HG03135 (cell line): ENCODE measurements at regions not wholly inside any gene's neighbourhood (a gene's known extent, or its start where the extent isn't known, plus 50 kb on each side); places are given as distances from the start of the nearest gene placed in this dataset.
"Not testable (repeated sequence)": the region's sequence is repeated elsewhere in the genome, so short reads cannot be mapped to it uniquely, and the experiment has no call there.

ENCODE experiments used
- ATAC-seq: cut with Tn5 transposase; IDR thresholded peaks from one replicate; pipeline ENCODE4 v1.9.1; 2021; ENCODE audit warnings: mild to moderate bottlenecking, moderate library complexity; ENCODE audit not compliant: unreplicated experiment

- no peak for ATAC-seq
Observed at GRCh38 chr6:106802139-106802538, 172.4 kb downstream of the CD24 start.

GRCh38 chr6:106801256-106801655 is 171.9 kb downstream of the QRSL1 start:
- no peak for ATAC-seq

GRCh38 chr6:106800379-106800778 is 171.0 kb downstream of the QRSL1 start:
- ATAC-seq = no peak

- ATAC-seq = peak; percentile 71
Observed at GRCh38 chr6:106799031-106799894, 169.9 kb downstream of the QRSL1 start.

GRCh38 chr6:106797186-106797585 is 167.8 kb downstream of the QRSL1 start:
- ATAC-seq = no peak

- ATAC-seq = no peak
Observed at GRCh38 chr6:106796781-106797180, 167.4 kb downstream of the QRSL1 start.

- ATAC-seq = no peak
Observed at GRCh38 chr6:106794129-106794528, 164.8 kb downstream of the QRSL1 start.

GRCh38 chr6:106792536-106793236 is 163.3 kb downstream of the QRSL1 start:
- no peak for ATAC-seq

- ATAC-seq = no peak
Observed at GRCh38 chr6:106790935-106791334, 161.6 kb downstream of the QRSL1 start.

- no peak for ATAC-seq
Observed at GRCh38 chr6:106790149-106790770, 160.9 kb downstream of the QRSL1 start.

GRCh38 chr6:106789428-106790148 is 160.2 kb downstream of the QRSL1 start:
- no peak for ATAC-seq

- ATAC-seq = no peak
Observed at GRCh38 chr6:106788761-106789160, 159.4 kb downstream of the QRSL1 start.

GRCh38 chr6:106787327-106788196 is 158.2 kb downstream of the QRSL1 start:
- ATAC-seq = no peak

- ATAC-seq = no peak
Observed at GRCh38 chr6:106785298-106785697, 155.9 kb downstream of the QRSL1 start.

GRCh38 chr6:106783640-106784566 is 154.5 kb downstream of the QRSL1 start:
- ATAC-seq = no peak

GRCh38 chr6:106782536-106783285 is 153.3 kb downstream of the QRSL1 start:
- ATAC-seq = no peak

- ATAC-seq = not testable (repeated sequence)
Observed at GRCh38 chr6:106779552-106779951, 150.2 kb downstream of the QRSL1 start.

- no peak for ATAC-seq
Observed at GRCh38 chr6:106778943-106779342, 149.6 kb downstream of the QRSL1 start.
